Cardiac muscle cell (in vitro differentiated cells and primary cell): ENCODE measurements at regions not wholly inside any gene's neighbourhood (a gene's known extent, or its start where the extent isn't known, plus 50 kb on each side); places are given as distances from the start of the nearest gene placed in this dataset.

ENCODE experiments used
- DNase-seq, 2 donors: peaks; one replicate each; pipeline versions ENCODE4 v3.0.0 to v3.0.0-alpha.2; 2010 to 2017; ENCODE audit warnings: low read depth in 1 of 2, low spot score in 1 of 2
- H3K27ac ChIP-seq: fragments of 200-600 bp; sonication (generic); 2 replicates; pipeline ENCODE4 v1.5.1; 2016
- H3K27me3 ChIP-seq: fragments of 200-600 bp; sonication (generic); 2 replicates; pipeline ENCODE4 v1.6.0; 2016; ENCODE audit warnings: control low read depth
- H3K36me3 ChIP-seq: fragments of 200-600 bp; sonication (generic); 2 replicates; pipeline ENCODE4 v1.5.1; 2016; ENCODE audit warnings: control low read depth
- H3K4me1 ChIP-seq: fragments of 200-600 bp; sonication (generic); 2 replicates; pipeline ENCODE4 v1.8.1; 2017; ENCODE audit warnings: low read depth, mild to moderate bottlenecking, mixed run types
- H3K4me3 ChIP-seq: fragments of 200-600 bp; sonication (generic); 2 replicates; pipeline ENCODE4 v1.5.1; 2016; ENCODE audit warnings: mild to moderate bottlenecking
- H3K9me3 ChIP-seq: fragments of 200-600 bp; sonication (generic); 2 replicates; pipeline ENCODE4 v1.5.1; 2017; ENCODE audit warnings: low read depth, mild to moderate bottlenecking, control low read depth
- TF ChIP-seq, protein P1 (sequence below): IDR thresholded peaks from 2 replicates; pipeline ENCODE4 v1.5.1; 2012; ENCODE audit warnings: low read depth, mild to moderate bottlenecking, low read length

DNA sequence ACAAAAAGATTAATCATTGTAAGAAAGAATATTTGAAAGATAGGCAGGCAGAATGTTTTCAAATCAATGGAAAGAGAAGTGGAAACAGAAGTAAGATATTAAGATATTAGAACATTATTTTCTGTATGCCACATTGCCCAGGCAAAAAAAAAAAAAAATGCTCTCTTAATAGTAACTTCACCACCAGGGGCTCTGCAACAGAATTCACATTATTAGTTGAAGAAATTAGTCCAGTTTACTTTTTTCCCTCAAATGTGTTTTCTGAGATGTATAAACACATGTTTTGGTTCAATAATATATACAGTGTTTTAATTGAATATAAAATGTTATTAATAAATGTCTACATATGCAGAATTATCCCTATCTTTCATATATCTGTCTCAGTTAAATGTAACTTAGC, 78.0 kb upstream of the ADAD1 start:
- no peak overlapping the region for H3K27ac ChIP-seq
- no peaks in the 10 kb centered on the region for H3K4me1 ChIP-seq
- H3K9me3 ChIP-seq, result no peaks in the 10 kb centered on the region
- H3K36me3 ChIP-seq, result peaks cover 8% of the 10 kb centered on the region
- TF ChIP-seq, protein P1, sequence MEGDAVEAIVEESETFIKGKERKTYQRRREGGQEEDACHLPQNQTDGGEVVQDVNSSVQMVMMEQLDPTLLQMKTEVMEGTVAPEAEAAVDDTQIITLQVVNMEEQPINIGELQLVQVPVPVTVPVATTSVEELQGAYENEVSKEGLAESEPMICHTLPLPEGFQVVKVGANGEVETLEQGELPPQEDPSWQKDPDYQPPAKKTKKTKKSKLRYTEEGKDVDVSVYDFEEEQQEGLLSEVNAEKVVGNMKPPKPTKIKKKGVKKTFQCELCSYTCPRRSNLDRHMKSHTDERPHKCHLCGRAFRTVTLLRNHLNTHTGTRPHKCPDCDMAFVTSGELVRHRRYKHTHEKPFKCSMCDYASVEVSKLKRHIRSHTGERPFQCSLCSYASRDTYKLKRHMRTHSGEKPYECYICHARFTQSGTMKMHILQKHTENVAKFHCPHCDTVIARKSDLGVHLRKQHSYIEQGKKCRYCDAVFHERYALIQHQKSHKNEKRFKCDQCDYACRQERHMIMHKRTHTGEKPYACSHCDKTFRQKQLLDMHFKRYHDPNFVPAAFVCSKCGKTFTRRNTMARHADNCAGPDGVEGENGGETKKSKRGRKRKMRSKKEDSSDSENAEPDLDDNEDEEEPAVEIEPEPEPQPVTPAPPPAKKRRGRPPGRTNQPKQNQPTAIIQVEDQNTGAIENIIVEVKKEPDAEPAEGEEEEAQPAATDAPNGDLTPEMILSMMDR, result peak; percentile 28
- DNase-seq, result no peak
- H3K4me3 ChIP-seq, result no peak overlapping the region
- no peaks in the 10 kb centered on the region for H3K27me3 ChIP-seq

DNA sequence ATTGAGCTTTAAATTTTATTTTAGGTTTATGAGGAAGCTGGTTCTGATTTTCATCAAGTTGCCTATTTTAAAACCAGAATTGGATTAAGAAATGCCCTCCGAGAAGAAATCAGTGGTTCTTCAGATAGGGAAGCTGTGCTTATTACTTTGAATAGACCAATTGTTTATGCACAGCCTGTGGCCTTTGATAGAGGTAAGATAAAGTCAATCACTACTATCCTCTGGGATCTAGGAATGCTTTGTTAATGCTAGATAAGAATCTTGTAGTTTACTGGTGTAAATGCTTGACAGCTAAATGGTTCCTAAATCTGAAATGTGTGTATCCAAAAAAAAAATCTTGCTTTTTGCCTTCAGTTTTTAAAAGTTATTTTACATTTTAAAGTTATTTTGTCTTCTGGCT, 73.0 kb upstream of the ADAD1 start:
- H3K4me3 ChIP-seq, result no peak overlapping the region
- peaks cover 29% of the 10 kb centered on the region for H3K36me3 ChIP-seq
- H3K4me1 ChIP-seq, result no peaks in the 10 kb centered on the region
- no peaks in the 10 kb centered on the region for H3K9me3 ChIP-seq
- TF ChIP-seq, protein P1, result no peak
- no peak for DNase-seq
- H3K27ac ChIP-seq, result no peak overlapping the region
- H3K27me3 ChIP-seq, result no peaks in the 10 kb centered on the region

- Histone ChIP-seq H3K4me1 (no peaks in the 10 kb centered on the region), H3K4me3 (no peak overlapping the region), H3K36me3 (peaks cover 30% of the 10 kb centered on the region), H3K27me3 (no peaks in the 10 kb centered on the region), H3K27ac (no peak overlapping the region), H3K9me3 (no peaks in the 10 kb centered on the region)
- TF ChIP-seq, protein P1, result peak; percentile 56
- peak in 1 of 2 donors; percentile 22 for DNase-seq
Measured at GRCh38 chr4:122309988-122310626, 68.7 kb upstream of the ADAD1 start.

- no peak for DNase-seq
- no peak overlapping the region for H3K27ac ChIP-seq
- no peaks in the 10 kb centered on the region for H3K4me1 ChIP-seq
- peaks cover 52% of the 10 kb centered on the region for H3K36me3 ChIP-seq
- TF ChIP-seq, protein P1, result no peak
- H3K4me3 ChIP-seq, result no peak overlapping the region
- no peaks in the 10 kb centered on the region for H3K9me3 ChIP-seq
- H3K27me3 ChIP-seq, result no peaks in the 10 kb centered on the region
Measured at GRCh38 chr4:122313006-122313646, 65.7 kb upstream of the ADAD1 start.

DNA sequence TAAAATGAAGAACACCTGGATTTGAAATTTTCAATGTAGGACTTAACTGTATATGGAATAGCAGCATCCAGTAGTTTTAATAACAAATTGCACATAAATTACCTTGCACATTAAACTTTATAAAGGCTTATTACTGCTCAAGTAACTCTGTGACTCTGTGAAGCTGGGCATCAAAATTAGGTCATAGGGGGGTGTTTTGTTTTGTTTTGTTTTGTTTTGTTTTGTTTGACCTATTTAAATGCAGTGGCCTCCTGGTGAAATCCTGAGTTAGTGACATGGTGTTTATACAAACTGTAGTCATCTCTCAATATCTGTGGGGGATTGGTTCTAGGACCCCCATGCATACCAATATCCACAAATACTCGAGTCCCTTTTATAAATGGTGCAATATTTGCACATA, 51.9 kb upstream of the ADAD1 start:
- Histone ChIP-seq H3K4me1 (no peaks in the 10 kb centered on the region), H3K27ac (no peak overlapping the region), H3K27me3 (no peaks in the 10 kb centered on the region), H3K9me3 (no peaks in the 10 kb centered on the region), H3K4me3 (no peak overlapping the region), H3K36me3 (peaks cover 65% of the 10 kb centered on the region)
- TF ChIP-seq, protein P1, result no peak
- DNase-seq, result no peak
